A549 (cell line): ENCODE measurements at regions not wholly inside any gene's neighbourhood (a gene's known extent, or its start where the extent isn't known, plus 50 kb on each side); places are given as distances from the start of the nearest gene placed in this dataset.
"Not testable (repeated sequence)": the region's sequence is repeated elsewhere in the genome, so short reads cannot be mapped to it uniquely, and the experiment has no call there.

Experiments used
- ATAC-seq, 2 experiments: fragments of 200-7000 bp in 1 of 2; fragments of >200 bp in 1 of 2; cut with Nextera tagmentation in 1 of 2; cut with Tn5 transposase in 1 of 2; 3 replicates each; pipeline versions ENCODE4 v1.8.0 to v1.9.1; 2018 to 2020; ENCODE audit warnings: mild to moderate bottlenecking in 1 of 2, moderate library complexity in 1 of 2
- CTCF ChIA-PET: fragments of 300-600 bp; sonication (Branson Sonifier 250); formaldehyde crosslinking; extraction: SDS; loops from one replicate; lab custom pipeline; 2021; ENCODE audit warnings: antibody characterized with exemption, inconsistent platforms; lab: Yijun Ruan, JAX
- POLR2A ChIA-PET: fragments of 350-600 bp; formaldehyde crosslinking; extraction: SDS; loops from one replicate; lab custom pipeline; 2021; ENCODE audit warnings: antibody characterized with exemption, inconsistent platforms; lab: Yijun Ruan, JAX
- DNase-seq, 2 experiments: peaks; one replicate each; pipeline versions ENCODE4 v3.0.0 to v3.0.0-alpha.2; 2011 to 2016; ENCODE audit warnings: low read depth in 1 of 2, low spot score in 1 of 2
- FAIRE-seq: peaks from 2 replicates; lab custom pipeline; 2011; peaks lifted over from hg19 to GRCh38; lab: Jason Lieb, UNC
- H3K27ac ChIP-seq, 2 experiments: fragments of >200 bp; sonication (Bioruptor Twin); formaldehyde crosslinking; 3 replicates each; pipeline ENCODE4 v1.5.1; 2016 to 2017
- H3K4me1 ChIP-seq: fragments of >200 bp; sonication (Bioruptor Twin); formaldehyde crosslinking; 3 replicates; pipeline ENCODE4 v1.6.1; 2016
- H3K4me2 ChIP-seq: fragments of >200 bp; sonication (Bioruptor Twin); formaldehyde crosslinking; 3 replicates; pipeline ENCODE4 v1.6.1; 2016
- H3K4me3 ChIP-seq: fragments of >200 bp; sonication (Bioruptor Twin); formaldehyde crosslinking; 3 replicates; pipeline ENCODE4 v1.5.1; 2016
- H3K9me3 ChIP-seq: fragments of >200 bp; sonication (Bioruptor Twin); formaldehyde crosslinking; 3 replicates; pipeline ENCODE4 v1.6.1; 2016
- E2F6 ChIP-seq: IDR thresholded peaks from 2 replicates; pipeline ENCODE4 v1.6.1; 2012; ENCODE audit warnings: low read depth, borderline replicate concordance
- FOSL2 ChIP-seq, 2 experiments: fragments of 450-650 bp in 1 of 2; fragments of >200 bp in 1 of 2; sonication (Bioruptor Twin) in 1 of 2; formaldehyde crosslinking; IDR thresholded peaks; 2 replicates each; pipeline versions ENCODE4 v1.5.0 to v1.6.1; 2016 to 2020; ENCODE audit warnings: mild to moderate bottlenecking in 1 of 2, moderate library complexity in 1 of 2
- HDAC2 ChIP-seq: fragments of 200-600 bp; sonication (generic); IDR thresholded peaks from 2 replicates; pipeline ENCODE4 v1.6.1; 2016
- HMGXB4 ChIP-seq: fragments of 250-450 bp; sonication (Bioruptor Pico); IDR thresholded peaks from 2 replicates; pipeline ENCODE4 v1.5.0; 2021; ENCODE audit warnings: mild to moderate bottlenecking, moderate library complexity, borderline replicate concordance
- JUN ChIP-seq, 2 experiments: fragments of >200 bp; sonication (Bioruptor Twin); formaldehyde crosslinking; IDR thresholded peaks; 2 replicates in 1 of 2; 3 replicates in 1 of 2; pipeline ENCODE4 v1.6.1; 2016 to 2017
- JUNB ChIP-seq: fragments of >200 bp; sonication (Bioruptor Twin); formaldehyde crosslinking; IDR thresholded peaks from 2 replicates; pipeline ENCODE4 v1.6.1; 2016
- MAFK ChIP-seq: fragments of 450-650 bp; IDR thresholded peaks from 2 replicates; pipeline ENCODE4 v1.6.1; 2014; ENCODE audit not compliant: partially characterized antibody
- NFE2L2 ChIP-seq: fragments of 150-350 bp; conservative IDR thresholded peaks from 2 replicates; pipeline ENCODE4 v1.6.1; 2014; ENCODE audit warnings: low read length
- NR3C1 ChIP-seq: fragments of >200 bp; sonication (Bioruptor Twin); formaldehyde crosslinking; IDR thresholded peaks from 3 replicates; pipeline ENCODE4 v1.6.1; 2017
- PBX3 ChIP-seq: IDR thresholded peaks from 2 replicates; pipeline ENCODE4 v1.6.1; 2012
- RCOR1 ChIP-seq: fragments of 150-350 bp; IDR thresholded peaks from 2 replicates; pipeline ENCODE4 v1.6.1; 2014; ENCODE audit warnings: antibody characterized with exemption, low read length, low read depth
- TP53 ChIP-seq: fragments of 250-450 bp; sonication (Bioruptor Pico); IDR thresholded peaks from 2 replicates; pipeline ENCODE4 v1.5.0; 2021; ENCODE audit warnings: mild to moderate bottlenecking, moderate library complexity
- WGBS: methylation state at CpG from one replicate; pipeline ENCODE4 v1.1.6; 2017; ENCODE audit errors: missing lambda C conversion rate; 5-methylcytosine and 5-hydroxymethylcytosine counted together

GRCh38 chr1:74937176-74937575 lies 197.0 kb upstream of the LHX8 start:
- ChIA-PET POLR2A (no interaction called here), CTCF (no interaction called here)
- ATAC-seq (no peak), FAIRE-seq (no peak), DNase-seq (no peak)
- Histone ChIP-seq H3K27ac (no peak overlapping the region), H3K4me2 (no peak overlapping the region), H3K9me3 (no peaks in the 10 kb centered on the region), H3K4me3 (no peak overlapping the region), H3K4me1 (no peaks in the 10 kb centered on the region)
- 0% methylated on average over 1 of the region's 1 CpG for WGBS
- no peak for TF ChIP-seq NFE2L2

- ATAC-seq (no peak), FAIRE-seq (no peak), DNase-seq (no peak)
- Histone ChIP-seq H3K4me3 (no peak overlapping the region), H3K9me3 (no peaks in the 10 kb centered on the region), H3K27ac (no peak overlapping the region), H3K4me1 (no peaks in the 10 kb centered on the region)
- POLR2A ChIA-PET: no interaction called here
- CTCF ChIA-PET: no interaction called here
- TF ChIP-seq NR3C1 (no peak), HMGXB4 (CRISPR knock-in tag) (no peak), JUN (IDR thresholded peaks at IDR 0.05) (no peak), E2F6 (no peak), JUNB (no peak), RCOR1 (no peak), HDAC2 (no peak), FOSL2 (IDR thresholded peaks at IDR 0.05) (no peak), FOSL2 (CRISPR knock-in tag; IDR thresholded peaks at IDR 0.05) (no peak)
- TF ChIP-seq, all 56 proteins: peak for 0
- no peak overlapping the region for H3K4me2 ChIP-seq
- whole genome bisulfite sequencing: 0% methylated on average over 1 of the region's 1 CpG
Measured at GRCh38 chr1:74943046-74943445, 191.1 kb upstream of the LHX8 start.

- FAIRE-seq: no peak
- DNase-seq: no peak
- no peaks in the 10 kb centered on the region for H3K9me3 ChIP-seq
- H3K4me3 ChIP-seq: no peak overlapping the region
- no peaks in the 10 kb centered on the region for H3K4me1 ChIP-seq
- CTCF ChIA-PET: interaction anchor here (0.6 kb wide), 1 partner anchor 258 kb away, joined by 3 read pairs; no protein-coding TSS in a partner anchor
- POLR2A ChIA-PET: no interaction called here
- no peak overlapping the region for H3K4me2 ChIP-seq
- no peak for ATAC-seq
- 68% methylated on average over 2 of the region's 2 CpGs for WGBS
- H3K27ac ChIP-seq: no peak overlapping the region
- TF ChIP-seq PBX3 (no peak), RCOR1 (no peak), MAFK (peak; percentile 21), TP53 (no peak)
Measured at GRCh38 chr1:74946388-74946787, 187.8 kb upstream of the LHX8 start.

GRCh38 chr1:74949348-74949747 lies 184.8 kb upstream of the LHX8 start:
- H3K27ac ChIP-seq, H3K4me1 ChIP-seq, DNase-seq, H3K4me3 ChIP-seq, POLR2A ChIA-PET, H3K4me2 ChIP-seq, H3K9me3 ChIP-seq, CTCF ChIA-PET, ATAC-seq, FAIRE-seq: not testable (repeated sequence)
- WGBS: 12% methylated on average over 2 of the region's 2 CpGs

- CTCF ChIA-PET, FAIRE-seq, H3K9me3 ChIP-seq, ATAC-seq, H3K4me2 ChIP-seq, H3K27ac ChIP-seq, H3K4me3 ChIP-seq, POLR2A ChIA-PET, H3K4me1 ChIP-seq, DNase-seq: not testable (repeated sequence)
- WGBS: no CpG with 5 or more reads among the region's 23 CpGs
Measured at GRCh38 chr1:74951981-74952380, 182.2 kb upstream of the LHX8 start.
